Activated CD4-positive, alpha-beta T cell treated with anti-CD3 and anti-CD28 coated beads for 24 hours (primary cell): ENCODE measurements at regions not wholly inside any gene's neighbourhood (a gene's known extent, or its start where the extent isn't known, plus 50 kb on each side); places are given as distances from the start of the nearest gene placed in this dataset.
"Not testable (repeated sequence)": the region's sequence is repeated elsewhere in the genome, so short reads cannot be mapped to it uniquely, and the experiment has no call there.

Experiments
- DNase-seq, 2 donors: peaks; one replicate each; pipeline ENCODE4 v3.0.0-alpha.2; 2020; ENCODE audit warnings: low read depth in 2 of 2

DNA sequence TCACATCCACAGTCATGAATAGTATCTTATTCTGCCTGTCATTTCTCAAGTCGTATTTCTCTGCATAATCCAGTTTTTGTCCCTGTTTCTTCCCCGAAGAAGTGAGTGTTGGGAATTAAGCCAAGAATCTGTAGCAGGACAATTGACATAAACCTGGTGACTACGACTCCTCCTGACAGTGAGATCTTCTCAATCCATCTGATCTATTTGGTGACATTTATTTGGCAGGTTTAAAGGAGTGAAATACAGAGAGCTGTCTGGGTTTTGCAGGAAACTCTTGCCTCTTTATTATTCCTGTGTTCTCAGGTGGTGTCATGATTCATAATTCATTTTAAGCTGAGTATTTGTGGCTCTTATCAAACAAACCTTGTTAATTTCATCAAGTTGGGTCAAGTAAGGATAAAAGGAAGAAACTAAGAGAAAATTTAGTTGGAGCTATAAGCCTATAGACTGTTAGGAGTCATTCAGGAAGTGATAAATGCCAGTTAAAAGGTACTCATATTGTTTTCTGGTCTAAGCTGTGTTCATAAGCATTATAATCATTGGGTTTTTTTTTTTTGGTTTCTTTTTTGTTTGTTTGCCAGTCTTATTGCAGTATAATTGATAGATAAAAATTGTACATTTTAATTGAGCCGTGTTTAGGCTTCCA is 95.9 kb upstream of the PCSK1 start:
- DNase-seq, result no peak

- DNase-seq, result no peak
Measured at GRCh38 chr5:96529559-96529958, 96.5 kb upstream of the PCSK1 start.

- no peak for DNase-seq
Measured at GRCh38 chr5:96530901-96531300, 97.9 kb upstream of the PCSK1 start.

GRCh38 chr5:96533371-96533770 is 100.3 kb upstream of the PCSK1 start:
- no peak for DNase-seq

- no peak for DNase-seq
Measured at GRCh38 chr5:96537386-96537785, 104.3 kb upstream of the PCSK1 start.

DNA sequence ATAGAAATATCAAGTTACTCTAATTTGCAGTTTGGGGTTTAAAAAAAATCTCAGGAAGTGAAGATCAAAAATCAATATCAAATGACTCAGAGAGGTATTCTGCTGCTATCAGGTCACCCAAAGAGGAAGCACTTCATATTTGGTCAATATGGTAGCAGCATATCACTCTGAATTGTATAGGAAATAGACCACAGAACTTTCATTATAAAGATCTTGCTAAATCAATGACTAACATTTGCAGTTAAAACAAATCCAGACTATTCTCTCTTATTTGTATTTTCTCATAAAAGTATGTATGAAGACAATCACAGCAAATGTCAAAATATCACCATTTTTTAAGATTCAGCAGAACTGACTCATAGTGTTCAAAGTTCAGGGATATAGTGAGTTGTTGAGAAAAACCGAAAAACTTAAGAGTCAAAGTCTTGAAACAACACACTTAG is 105.8 kb upstream of the PCSK1 start:
- DNase-seq, result no peak

GRCh38 chr5:96546120-96546519 is 113.1 kb upstream of the PCSK1 start:
- no peak for DNase-seq

GRCh38 chr5:96547486-96547885 is 114.4 kb upstream of the PCSK1 start:
- DNase-seq, result no peak

- DNase-seq, result no peak
Measured at GRCh38 chr5:96548905-96549304, 113.3 kb upstream of the CAST start.

DNA sequence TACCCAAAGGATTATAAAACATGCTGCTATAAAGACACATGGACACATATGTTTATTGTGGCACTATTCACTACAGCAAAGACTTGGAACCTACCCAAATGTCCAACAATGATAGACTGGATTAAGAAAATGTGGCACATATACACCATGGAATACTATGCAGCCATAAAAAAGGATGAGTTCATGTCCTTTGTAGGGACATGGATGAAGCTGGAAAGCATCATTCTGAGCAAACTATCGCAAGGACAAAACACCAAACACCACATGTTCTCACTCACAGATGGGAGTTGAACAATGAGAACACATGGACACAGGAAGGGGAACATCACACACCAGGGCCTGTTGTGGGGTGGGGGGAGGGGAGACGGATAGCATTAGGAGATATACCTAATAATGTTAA is 101.3 kb upstream of the CAST start:
- DNase-seq, result not testable (repeated sequence)

- DNase-seq, result no peak
Measured at GRCh38 chr5:96562614-96563013, 99.6 kb upstream of the CAST start.

DNA sequence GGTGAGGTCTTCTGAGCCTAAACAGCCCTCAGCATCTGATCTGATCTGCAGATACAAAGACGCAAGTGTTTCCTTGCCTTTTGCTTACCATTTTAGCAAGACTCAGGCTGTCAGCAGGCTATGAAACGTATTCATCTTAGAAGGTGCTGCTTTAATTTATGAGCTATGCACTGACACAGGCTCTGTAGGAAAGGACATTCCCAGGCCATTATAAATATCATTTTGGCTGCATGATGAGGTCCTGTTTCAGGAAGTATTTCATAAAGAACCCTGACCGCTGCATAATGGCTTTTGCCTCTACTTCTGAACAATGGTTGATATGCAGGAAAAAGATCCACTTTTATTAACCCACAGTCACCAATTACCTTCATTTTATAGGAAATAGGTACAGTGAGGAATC is 98.4 kb upstream of the CAST start:
- DNase-seq, result no peak

DNA sequence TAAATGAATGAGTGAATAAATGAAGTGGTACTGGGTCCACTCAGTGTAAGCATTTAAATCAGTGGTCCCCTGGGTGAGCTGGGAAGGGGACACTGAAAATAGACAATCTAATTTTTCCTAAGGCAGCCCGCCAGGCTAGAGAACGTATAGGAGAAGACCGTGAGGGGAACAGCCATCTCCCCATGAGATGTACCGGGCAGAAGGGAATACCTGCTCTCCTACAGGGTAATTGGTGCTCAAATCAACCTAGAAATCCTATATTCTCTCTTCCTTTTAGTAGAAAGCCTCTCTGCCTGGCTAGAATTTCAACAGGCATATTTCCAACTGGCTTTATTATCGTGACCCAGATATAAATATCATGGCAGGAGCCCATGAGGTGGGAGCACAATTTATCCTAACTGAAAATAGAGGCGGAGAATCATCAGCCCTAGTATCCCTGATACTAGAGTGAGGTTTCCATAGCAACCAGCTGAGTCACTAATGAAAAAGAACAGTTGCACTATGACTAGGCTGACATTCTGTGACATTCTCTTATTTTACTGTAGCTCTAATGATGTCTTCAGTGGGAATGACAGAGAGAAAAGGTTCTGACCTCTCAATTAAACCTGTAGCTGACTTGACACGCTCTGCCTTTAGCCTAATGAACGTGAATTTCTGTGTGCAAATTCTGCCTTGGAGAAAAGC is 96.5 kb upstream of the CAST start:
- DNase-seq, result no peak

DNA sequence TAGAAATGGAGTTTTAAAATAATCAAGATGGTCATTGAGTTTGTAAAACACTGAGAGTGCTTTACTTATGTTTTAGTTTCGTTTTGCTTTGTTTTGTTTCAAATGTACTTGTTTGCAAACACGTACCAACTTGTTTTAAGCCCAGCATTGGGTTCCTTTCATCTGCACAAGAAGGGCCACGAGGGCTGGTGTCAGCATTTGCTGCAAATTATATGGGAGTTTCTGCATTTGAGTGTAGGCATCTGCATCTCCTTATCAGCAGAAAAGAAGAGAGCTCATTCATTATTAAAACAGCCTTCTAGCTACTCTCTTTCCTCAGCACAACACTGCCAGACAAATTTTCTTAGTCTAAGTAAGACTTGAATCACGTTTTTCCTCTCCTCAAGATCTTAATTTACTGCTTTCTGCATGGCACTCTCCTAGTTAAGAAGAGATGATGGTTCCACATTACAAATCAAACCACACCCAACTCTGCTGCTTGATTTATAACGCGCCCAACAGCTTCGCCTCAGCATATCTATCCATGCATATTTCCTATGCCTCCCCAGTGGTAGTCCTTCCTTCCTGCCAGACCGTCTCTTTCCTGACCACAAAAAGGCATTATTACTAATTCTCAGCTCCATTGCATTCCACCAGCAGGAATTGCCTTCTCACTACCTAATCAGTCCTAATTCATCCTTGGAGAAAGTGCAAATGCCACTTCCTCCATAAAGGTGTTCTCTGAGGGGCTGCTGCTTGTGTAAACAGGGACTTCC is 95.2 kb upstream of the CAST start:
- DNase-seq, result no peak

GRCh38 chr5:96569332-96569731 is 92.8 kb upstream of the CAST start:
- no peak for DNase-seq

- DNase-seq, result no peak
Measured at GRCh38 chr5:96569770-96570169, 92.4 kb upstream of the CAST start.

DNA sequence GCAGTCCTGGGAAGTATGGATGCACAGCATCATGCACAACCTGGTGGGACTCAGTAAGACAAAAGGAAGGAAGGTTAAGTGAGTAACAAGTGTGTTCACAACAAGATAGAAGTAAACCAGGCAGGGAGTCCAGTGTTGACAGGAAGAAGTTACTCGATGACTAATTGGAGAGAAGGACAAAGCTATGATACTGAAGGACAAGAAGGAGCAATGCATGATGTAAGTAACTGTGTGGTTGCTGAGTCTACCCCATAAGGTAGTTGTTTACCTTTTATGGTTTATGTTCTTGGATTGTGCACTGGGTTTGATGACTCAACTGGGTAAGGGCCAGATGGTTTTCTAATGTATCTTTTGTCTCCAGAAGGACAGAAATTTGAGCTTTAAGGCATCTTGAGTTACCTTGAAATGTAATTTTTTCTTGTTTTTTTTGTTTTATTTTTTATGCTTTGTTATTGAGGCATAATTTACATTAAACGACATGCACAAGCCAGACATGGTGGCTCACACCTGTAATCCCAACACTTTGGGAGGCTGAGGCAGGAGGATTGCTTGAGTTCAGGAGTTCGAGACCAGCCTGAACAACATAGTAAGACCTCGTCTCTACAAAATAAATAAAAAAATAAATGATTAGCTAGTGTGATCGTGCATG is 89.2 kb upstream of the CAST start:
- DNase-seq, result no peak

- DNase-seq, result no peak
Measured at GRCh38 chr5:96573513-96573894, 88.7 kb upstream of the CAST start.

DNA sequence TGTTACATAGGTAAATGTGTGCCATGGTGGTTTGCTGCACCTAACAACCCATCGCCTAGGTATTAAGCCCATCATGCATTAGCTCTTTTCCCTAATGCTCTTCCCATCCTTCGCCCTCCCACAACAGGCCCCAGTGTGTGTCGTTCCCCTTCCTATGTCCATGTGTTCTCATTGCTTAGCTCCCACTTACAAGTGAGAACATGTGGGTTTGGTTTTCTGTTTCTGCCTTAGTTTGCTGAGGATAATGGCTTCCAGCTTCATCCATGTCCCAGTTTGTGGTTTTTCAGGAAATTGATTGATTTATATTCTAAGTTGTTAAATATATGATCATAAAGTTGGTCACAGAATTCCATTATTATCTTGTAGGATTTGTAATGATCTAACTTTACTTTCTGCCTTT is 85.3 kb upstream of the CAST start:
- DNase-seq, result no peak

- DNase-seq, result no peak
Measured at GRCh38 chr5:96577909-96578308, 84.3 kb upstream of the CAST start.

- no peak for DNase-seq
Measured at GRCh38 chr5:96579711-96580110, 82.5 kb upstream of the CAST start.

DNA sequence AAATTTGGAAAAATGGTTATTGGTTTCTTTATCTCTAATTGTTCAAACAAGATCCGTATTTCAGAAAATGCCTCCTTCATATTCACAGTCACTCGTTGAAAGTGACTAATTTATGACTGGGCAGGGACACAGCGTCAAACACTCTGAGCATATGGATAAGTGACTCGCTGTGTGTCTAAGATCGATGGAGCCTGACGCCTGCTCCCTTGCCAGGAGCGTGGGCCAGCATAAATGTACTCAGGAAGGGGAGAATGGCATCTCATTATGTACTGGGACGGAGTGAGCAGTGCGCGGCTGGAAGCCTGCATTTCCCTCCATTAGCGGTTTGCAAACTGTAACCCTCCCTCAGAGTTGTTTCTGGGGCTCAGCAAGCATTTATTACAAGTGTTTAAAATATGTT is 79.8 kb upstream of the CAST start:
- no peak for DNase-seq

DNA sequence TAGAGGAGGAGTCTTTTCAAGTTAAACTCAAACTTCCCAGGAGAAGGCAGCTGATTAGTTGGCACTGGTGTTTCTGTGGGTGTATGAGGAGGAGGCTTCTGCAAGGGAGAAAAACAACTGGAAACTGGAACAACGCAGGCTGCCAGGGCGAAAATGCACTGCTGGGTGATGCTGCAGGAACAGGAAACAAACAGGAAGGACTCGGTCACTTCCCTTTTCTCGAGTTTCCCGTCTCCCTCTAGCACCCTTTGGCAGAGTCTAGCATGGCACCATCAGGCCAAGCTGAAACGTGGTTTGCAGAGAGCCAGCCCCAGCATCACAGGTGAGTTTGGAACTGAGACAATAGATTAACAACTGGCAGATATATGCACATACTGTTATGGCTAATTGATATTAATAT is 77.5 kb upstream of the CAST start:
- DNase-seq, result no peak
